GM19324 (cell line): ENCODE measurements at regions not wholly inside any gene's neighbourhood (a gene's known extent, or its start where the extent isn't known, plus 50 kb on each side); places are given as distances from the start of the nearest gene placed in this dataset.
"Not testable (repeated sequence)": the region's sequence is repeated elsewhere in the genome, so short reads cannot be mapped to it uniquely, and the experiment has no call there.

ENCODE experiments used
- ATAC-seq: cut with Tn5 transposase; IDR thresholded peaks from one replicate; pipeline ENCODE4 v1.9.1; 2021; ENCODE audit warnings: mild to moderate bottlenecking, moderate library complexity; ENCODE audit not compliant: unreplicated experiment, low FRiP score

DNA sequence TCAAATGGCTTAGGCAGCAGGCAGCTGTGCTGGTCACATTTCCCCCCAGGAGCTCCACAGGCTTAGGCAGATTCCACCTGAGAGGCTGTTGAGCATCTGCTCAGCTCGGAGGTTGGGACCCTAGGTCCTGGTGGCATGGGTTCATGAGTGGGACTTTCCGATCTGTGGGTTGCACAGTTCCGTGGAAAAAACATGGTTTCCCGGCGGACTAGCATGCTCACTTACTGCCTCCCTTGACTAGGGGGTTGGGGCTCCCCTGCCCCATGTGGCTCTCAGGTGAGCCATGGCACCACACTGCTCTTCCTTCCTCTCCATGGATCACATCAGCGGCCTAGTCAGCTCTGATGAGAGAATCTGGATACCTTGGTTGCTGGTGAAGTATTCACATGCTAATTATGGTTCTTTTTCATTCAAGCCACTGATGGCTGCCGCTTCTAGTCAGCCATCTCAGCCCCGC lies 685.1 kb downstream of the METTL15 start:
- no peak for ATAC-seq

DNA sequence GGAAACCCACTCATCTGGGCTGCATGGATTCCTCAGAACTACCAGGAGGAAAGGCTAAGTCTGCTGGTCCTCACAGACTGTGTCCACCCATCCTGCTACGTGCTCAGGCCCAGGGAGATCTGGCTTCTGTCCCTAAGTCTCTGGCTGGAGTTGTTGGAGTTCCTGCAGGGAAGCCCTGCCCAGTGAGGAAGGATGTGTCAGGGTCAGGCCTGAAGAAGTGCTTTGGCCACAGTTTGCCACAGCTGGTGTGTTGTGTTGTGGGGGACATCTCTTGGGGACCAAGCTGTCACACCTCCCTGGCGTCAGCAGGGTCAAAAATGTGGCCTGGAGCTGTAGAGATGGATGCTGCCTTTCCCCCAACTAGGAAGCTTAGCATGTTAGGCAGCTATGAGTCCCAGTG lies 684.7 kb downstream of the METTL15 start:
- ATAC-seq: no peak

DNA sequence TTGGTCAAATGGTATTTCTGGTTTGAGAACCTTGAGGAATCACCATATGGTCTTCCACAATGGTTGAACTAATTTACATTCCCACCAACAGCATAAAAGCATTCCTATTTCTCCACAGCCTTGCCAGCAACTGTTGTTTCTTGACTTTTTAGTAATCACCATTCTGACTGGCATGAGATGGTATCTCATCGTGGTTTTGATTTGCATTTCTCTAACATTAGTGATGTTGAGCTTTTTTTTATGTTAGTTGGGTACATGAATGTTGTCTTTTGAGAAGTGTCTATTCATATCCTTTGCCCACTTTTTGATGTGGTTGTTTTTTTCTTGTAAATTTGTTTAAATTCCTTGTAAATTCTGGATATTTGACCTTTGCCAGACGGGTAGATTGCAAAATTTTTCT lies 679.7 kb downstream of the METTL15 start:
- ATAC-seq: not testable (repeated sequence)

DNA sequence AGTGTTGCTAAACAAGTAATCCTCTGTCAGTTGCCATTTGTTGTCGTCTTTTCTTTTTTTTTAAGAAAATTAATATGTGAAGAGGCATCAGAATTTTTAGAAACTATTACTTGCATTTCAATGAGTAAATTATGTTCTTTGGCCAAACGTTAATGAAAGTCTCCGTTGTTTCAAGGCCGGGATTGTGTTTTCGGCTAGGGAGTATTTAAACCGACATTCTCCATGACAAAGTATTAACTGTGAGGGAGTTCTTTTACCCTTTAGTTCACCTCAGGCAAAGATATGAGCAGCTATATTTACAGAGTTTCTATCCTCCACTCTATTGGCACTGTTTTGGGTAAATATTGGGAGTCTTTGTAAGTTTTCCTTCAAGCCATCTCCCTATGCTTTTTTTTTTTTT lies 668.9 kb downstream of the METTL15 start:
- ATAC-seq: no peak

DNA sequence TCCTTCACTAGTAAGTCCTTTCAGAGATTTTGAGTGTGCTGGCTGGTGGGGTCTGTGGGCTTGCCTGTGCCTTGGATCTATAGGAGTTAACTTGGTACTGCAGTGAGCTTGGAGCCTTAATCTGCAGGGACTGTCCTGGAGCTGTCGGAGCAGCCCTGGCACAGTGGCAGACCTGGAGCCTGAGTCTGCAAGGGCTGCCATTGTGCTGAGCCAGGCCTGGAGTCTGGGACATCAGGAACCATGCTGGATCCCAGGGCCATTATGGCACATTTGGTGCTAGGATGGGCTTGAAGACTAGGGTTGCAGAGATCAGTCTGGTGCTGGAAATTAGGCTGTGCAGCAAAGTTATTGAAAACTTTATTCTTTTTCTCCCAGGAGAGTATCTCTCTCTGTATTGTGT lies 665.4 kb downstream of the METTL15 start:
- ATAC-seq: no peak

DNA sequence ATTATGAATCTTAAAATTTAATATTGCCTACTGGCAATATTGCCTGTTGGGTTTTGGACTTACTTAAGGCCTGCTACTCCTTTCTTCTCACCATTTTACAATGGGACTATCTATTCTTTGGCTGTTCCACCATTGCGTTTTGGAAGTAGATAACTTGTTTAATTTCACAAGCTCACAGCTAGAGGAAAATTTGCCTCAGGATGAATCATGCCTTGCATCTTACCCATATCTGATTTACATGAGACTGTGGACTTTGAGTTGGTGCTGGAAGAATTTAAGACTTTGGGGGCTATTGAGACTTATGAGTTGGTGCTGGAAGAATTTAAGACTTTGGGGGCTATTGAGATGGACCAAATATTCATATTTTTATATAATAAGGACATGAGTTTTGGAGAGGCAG lies 662.6 kb downstream of the METTL15 start:
- no peak for ATAC-seq

DNA sequence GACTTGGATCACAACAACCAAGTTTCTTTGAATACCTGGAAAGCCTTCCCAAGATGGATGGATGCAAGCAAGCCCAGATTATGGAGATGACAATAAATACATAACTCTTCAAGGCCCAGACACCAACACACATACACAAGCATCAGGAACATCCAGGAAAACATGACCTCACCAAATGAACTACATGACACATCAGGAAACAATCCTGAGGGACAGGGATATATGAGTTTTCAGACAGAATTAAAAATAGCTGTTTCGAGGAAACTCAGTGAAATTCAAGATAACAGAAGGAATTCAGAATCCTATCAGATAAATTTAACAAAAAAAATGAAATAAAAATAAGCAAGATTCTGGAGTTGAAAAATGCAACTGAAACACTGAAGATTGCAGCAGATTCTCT lies 659.4 kb downstream of the METTL15 start:
- no peak for ATAC-seq

DNA sequence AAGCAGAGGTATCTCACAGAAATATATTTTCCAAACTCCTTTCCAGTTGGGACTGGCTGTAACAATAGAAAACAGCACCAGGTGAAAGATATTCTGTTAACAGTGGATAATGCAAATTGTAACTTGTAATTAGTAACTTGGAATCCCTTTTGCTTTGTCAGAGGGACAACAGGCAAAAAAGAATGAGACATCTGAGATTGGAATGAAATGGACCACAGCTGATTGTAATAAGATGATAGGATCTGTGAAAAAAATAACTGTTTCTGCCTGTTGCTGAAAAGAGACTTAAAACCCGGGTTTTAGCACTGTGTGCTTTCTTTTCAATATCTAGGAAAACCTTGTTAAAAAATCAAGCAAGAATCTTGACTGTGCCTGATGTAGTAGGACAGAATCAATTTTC lies 655.7 kb downstream of the METTL15 start:
- ATAC-seq: no peak

DNA sequence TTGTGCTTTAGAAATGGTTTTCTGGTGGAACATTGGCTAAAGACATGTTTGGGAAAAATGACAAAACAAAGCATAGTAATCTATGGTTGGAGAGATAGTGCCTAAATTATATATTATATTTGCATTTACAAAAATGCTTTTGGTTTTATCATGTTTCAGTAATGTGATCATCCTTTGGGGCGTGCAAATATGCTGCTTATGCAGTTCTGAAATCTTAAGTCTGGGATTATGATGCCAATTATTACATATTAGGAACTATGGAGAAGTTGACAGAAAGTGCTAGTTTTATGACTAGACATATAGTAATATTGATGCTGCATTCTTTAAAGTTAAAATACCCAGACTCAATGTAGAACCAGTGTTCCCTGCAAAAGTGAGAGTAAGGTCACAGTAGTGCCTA lies 655.0 kb downstream of the METTL15 start:
- ATAC-seq: no peak

DNA sequence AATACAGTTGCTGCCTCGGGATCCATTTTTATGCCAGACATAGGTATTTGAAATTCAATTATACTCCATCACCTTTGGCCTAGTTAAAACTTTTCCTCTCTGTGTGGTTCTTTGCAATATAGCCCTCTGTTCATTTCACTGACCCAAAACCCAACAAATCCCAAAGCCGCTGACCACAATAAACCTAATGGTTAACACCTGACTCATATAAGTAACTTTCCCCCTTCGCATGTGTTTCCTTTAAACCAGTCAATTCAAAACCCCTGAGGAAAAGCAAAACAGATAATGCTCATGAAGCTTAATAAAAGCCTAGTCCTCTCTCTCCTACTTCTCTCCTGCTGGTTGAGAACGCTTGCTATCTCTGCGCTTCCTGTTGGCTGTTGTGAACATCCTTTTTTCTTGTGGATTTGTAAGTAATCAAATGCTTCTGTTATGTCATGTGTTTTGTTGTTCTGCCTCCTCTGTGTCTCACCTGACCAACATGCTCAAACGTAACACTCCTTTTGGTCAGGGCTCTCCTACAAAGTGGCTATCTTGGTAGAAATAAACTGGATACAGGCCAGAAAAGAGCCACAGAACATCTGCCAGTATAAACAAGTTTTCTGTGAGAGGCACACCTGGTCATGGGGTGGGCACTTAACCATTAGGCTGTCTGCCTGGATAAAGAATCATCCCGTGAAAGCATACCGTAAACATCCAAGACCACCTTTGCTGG lies 652.6 kb downstream of the METTL15 start:
- no peak for ATAC-seq

DNA sequence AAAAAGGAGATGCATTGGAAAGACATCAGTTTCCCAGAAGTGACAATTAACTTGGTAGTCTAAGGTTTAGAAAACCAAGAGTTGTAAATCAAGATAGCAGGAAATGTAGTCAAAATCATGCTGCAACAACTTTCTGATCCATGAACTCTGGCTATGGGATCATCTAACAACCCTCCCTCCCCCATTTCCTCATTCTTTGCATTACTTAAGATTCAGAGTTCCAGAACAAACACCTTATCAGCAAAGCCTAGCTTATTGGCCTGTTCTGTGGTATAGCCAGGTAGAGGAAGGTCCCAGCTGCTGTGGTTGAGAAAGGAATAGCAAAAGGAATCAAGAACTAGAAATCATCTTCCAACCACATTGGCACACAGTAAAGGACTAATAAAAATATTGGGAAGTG lies 651.1 kb downstream of the METTL15 start:
- no peak for ATAC-seq

DNA sequence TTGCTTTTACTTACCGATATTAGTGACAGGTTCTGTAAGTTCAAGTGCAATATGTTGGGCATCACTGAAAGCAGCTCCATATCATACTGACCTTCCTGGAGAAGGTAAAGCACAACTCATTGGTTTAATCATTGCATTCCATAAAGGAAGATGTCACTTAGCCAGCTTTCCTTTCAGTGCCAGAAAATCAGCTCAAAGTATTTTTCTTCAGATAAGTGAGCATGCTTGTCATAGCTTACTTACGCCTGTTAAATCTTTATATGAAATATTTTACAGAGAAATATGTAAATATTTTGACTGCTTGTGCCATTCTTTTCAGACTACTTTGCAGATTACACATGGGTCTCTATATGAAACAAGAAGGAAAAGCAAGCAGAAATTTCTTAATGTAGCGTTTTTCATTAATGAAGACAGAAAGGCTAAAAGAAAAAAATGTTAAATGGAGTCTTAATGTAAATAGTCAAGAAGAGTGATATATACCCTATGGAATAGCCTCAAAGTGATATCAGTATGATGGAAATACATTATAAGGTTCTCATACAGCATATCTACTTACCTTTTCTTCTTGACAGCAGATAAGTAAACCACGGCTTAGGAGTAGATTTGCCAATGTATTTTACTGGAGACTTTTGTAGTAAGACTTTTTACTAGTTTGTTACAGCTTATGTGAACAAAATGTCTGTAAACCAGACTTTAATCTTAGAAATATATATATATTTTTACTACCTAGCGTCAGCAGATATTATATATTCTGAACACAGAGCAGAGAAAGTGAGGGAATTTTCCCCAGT lies 649.7 kb downstream of the METTL15 start:
- no peak for ATAC-seq

DNA sequence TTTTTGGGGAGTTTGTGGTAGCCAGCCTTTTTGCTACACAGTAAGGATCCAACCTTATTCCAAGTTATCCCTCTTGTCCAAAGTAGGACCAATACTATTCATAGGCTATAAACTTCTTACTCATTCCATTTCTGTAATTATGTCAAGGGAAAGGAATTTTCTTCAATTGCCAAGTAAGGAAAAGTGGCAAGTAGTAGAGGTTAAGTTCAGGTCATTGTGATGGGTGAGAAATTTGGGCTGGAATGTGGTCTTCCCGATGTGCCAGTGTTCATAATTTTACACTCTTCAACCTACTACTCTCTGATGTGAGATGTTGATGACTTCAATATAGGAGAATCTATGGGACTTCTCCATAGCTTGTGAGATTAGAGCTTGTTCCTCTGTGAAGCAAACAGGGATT lies 648.8 kb downstream of the METTL15 start:
- no peak for ATAC-seq

DNA sequence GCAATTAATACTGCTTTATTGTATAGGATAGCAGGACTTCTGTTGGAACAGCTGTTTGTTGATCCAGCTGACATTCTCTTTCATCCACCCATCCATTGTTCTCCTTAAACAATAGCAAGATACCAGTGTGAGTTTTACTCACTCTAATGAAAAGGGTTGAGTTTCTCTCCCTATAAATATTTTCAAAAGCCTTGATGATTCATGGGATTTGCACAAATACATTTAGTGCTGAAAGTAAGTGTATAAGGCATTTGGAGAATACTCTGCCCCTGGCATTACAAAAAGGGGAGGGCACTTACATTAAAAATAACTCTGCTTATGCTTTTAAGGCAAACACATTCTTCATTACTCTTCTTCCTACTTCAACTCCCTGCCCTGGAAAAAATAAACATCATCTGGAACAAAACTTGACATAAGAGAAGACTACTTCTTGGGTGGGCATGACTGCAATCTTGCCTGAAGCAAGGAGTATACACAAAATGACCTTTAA lies 634.9 kb downstream of the METTL15 start:
- no peak for ATAC-seq

DNA sequence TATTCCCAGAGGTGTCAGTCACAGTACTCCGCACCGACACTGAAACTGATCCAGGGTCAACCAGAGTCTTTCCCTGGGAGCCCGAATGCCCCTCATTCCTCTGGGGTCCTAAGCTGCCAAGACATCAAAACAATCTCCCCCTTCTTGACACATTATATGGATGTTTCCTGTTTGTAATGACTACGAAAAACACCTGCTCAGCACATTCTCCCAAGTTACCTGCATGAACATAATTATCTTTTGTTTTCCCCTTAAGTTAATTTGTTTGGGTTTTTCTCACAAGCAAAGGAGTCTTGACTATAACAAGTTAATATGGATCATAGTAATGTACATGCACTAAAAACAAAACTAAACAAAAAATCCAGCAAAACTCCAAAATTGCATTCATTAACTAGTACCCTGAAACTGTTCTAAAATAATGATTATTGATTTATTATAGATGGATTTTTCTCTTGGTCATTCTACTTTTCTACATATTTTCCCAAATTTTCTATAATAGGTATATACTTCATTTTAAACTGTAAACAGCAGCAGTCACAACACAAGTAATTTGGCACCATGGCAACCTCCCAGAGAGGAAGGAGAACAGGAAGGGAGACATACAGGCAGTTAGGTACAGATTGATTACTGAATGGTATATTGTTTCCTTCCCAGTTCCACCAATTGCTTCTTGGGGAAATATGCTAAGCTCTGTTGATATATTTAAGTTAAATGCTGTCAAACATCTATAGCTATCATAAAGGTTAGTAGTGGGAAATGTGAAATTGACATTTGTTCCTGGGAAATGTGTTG lies 631.5 kb downstream of the METTL15 start:
- no peak for ATAC-seq

DNA sequence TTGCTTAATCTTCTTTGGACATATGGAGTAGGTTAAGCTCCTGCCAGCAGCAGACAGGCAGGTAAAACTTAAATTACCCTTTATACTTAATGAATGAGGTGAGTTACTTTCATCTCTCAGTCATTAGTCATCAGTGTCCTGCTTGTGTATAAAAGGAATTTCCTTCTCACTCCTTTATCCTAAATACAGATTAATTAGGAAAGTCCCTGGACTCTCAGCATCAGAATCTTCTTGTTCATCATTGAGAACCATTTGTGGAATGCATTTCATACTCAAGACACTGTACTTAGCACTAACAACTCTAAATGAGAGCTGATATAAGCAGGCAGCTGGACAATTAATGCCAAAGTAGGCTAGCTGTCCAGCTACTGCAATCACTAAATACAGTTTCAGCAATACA lies 630.4 kb downstream of the METTL15 start:
- no peak for ATAC-seq

DNA sequence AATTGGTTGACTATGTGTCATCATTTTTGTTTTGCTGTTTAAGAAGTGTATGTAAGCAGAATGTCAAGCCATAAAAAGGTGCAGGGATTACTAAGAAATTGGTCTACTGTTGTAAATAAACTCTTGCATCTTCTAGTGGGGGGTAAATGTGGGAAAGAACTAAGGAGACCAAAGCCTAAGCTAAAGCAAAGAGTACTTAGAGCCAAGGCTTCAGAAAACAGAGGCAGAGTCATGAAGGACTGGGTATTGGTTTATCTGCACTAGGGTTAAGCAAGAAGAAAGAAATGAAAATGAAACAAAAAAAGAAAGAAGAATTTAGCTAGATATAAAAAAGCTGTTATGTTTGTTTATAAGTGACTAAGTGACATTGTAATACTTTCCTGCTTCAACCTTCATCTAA lies 628.1 kb downstream of the METTL15 start:
- ATAC-seq: no peak

DNA sequence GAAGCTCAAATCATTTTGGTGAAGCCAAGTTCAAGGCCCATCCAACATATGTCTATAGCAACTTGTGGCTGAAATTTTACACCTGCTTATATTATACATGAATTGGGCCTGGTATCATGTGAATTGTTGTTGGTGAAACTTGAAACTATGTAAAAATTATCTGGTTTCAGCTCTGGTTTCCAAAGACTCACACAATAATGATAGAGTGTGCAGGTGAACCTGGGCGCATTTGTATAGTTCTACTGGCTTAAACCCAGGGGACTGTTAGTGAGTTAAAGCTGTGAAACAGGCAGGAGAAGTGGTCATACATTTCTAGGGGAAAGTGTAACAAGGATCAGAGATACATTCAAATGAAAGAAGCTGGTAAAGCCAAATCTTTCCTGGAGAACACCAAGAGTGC lies 627.3 kb downstream of the METTL15 start:
- ATAC-seq: peak; percentile 77

DNA sequence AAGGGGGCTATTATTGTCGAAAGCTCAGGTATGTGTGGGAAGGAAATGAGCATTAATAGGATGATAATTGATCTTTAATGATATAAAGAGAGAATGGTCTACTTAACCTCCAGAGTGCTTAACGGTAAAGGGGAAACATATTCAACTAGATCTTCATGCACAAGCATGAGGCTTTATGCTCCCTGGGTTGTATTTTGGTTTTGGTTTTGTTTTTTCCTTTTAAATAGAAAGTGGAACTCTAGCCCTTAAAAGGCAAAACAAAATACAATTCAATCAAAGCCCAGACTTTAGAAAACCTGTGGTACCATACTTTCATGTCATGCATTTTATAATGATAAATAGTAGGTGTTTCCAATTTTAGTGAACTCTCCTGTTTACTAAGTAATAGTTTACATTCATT lies 622.7 kb downstream of the METTL15 start:
- ATAC-seq: no peak

DNA sequence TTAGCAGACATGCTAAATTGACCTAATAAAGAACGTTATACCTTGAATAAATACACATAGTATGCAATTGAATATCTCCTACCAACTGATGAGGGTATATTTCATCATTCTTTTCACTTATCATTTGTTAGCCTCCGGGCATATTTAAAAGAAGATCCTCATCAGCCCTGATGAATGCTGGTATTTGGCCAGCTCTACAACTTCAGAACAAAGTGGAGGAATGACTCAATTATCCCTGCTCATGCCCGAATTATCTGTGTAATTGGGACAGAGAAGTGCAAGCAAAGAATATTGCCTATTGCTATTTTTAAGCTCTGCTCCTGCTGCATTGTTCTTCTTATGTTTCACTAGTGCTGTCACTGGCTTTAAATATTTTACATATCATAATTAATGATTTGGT lies 622.1 kb downstream of the METTL15 start:
- ATAC-seq: no peak

DNA sequence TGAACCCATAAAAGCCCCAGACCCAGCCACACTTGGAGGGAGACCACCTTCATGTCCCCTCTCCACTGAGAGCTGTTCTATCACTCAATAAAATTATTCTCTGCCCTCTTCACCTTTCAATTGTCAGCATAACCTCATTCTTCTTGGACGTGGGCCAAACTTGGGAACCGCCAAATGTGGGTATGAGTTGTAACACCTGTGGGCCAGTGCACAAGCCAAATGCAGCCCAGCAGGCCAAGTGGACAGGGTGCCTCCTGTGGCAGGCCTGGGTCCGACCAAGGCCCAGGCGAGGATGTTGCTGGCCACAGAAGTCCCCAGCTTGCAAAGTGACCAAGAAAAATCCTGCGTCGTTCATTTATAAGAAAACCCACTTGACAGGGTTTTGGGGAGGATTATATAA lies 621.2 kb downstream of the METTL15 start:
- ATAC-seq: no peak
